ENCODE measurements at regions not wholly inside any gene's neighbourhood (a gene's known extent, or its start where the extent isn't known, plus 50 kb on each side); places are given as distances from the start of the nearest gene placed in this dataset.

- TF ChIP-seq CTCF (conservative IDR thresholded peaks at IDR 0.05 in 1 of 2, IDR thresholded peaks at IDR 0.05 in 1 of 2; ENCODE audit: extremely low read depth in 1 of 2, insufficient read depth in 1 of 2, low read depth in 1 of 2, low read length in 2 of 2) (no peak), EZH2 (IDR thresholded peaks at IDR 0.05; ENCODE audit: borderline replicate concordance, low read length) (no peak)
Observed at GRCh38 chr2:106270471-106270891, 76.4 kb upstream of the UXS1 start.

Data from mammary epithelial cell (primary cell).